ENCODE measurements at regions not wholly inside any gene's neighbourhood (a gene's known extent, or its start where the extent isn't known, plus 50 kb on each side); places are given as distances from the start of the nearest gene placed in this dataset.

GRCh38 chr6:158868890-158869825 is 50.0 kb upstream of the EZR start:
- intact Hi-C loops (cut with micrococcal nuclease; ENCODE audit: unreplicated experiment) = loop anchor here (1.0 to 5.0 kb wide), 5 partner anchors 41 to 258 kb away; no protein-coding TSS in a partner anchor
- peak; percentile 98 for DNase-seq (ENCODE audit: low spot score)

More at GRCh38 chr6:158868890-158869825, 50.0 kb upstream of the EZR start:
- Histone ChIP-seq H3K27ac (ENCODE audit: low read depth, low read length, poor library complexity, severe bottlenecking) (peak overlapping the region; percentile 96), H3K4me1 (ENCODE audit: insufficient read depth, low read length, poor library complexity, severe bottlenecking) (peaks cover 79% of the 10 kb centered on the region), H3K9me2 (ENCODE audit: insufficient read depth, low read length) (no peaks in the 10 kb centered on the region; the same call in 1 of the 2 replicates), H2AFZ (ENCODE audit: low read length) (peak overlapping the region; percentile 4; the same call in 1 of the 2 replicates), H3K4me2 (ENCODE audit: low read length) (peak overlapping the region; percentile 71), H3K4me3 (ENCODE audit: low read depth, low read length, poor library complexity, severe bottlenecking) (peak overlapping the region; percentile 52), H4K20me1 (ENCODE audit: insufficient read depth, low read length) (no peaks in the 10 kb centered on the region), H3K9me3 (ENCODE audit: low read length) (peaks cover 6% of the 10 kb centered on the region; the same call in 1 of the 2 replicates), H3K79me2 (ENCODE audit: insufficient read depth, low read depth, low read length) (no peaks in the 10 kb centered on the region), H3K36me3 (ENCODE audit: insufficient read depth, low read length) (no peaks in the 10 kb centered on the region)
- ChIA-PET POLR2A (interaction anchor here (0.5 to 7.5 kb wide), 27 partner anchors 8 to 238 kb away, joined by 3 to 76 read pairs (median 5); partner anchors contain the start of gene EZR), CTCF (ENCODE audit: unreplicated experiment) (interaction anchor here (0.5 to 1.4 kb wide), 6 partner anchors 22 to 144 kb away, joined by 3 to 6 read pairs (median 3); no protein-coding TSS in a partner anchor)
- BruUV-seq (replicated peaks) = TSS peak; percentile 98
- TF ChIP-seq, protein P1, sequence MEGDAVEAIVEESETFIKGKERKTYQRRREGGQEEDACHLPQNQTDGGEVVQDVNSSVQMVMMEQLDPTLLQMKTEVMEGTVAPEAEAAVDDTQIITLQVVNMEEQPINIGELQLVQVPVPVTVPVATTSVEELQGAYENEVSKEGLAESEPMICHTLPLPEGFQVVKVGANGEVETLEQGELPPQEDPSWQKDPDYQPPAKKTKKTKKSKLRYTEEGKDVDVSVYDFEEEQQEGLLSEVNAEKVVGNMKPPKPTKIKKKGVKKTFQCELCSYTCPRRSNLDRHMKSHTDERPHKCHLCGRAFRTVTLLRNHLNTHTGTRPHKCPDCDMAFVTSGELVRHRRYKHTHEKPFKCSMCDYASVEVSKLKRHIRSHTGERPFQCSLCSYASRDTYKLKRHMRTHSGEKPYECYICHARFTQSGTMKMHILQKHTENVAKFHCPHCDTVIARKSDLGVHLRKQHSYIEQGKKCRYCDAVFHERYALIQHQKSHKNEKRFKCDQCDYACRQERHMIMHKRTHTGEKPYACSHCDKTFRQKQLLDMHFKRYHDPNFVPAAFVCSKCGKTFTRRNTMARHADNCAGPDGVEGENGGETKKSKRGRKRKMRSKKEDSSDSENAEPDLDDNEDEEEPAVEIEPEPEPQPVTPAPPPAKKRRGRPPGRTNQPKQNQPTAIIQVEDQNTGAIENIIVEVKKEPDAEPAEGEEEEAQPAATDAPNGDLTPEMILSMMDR (conservative IDR thresholded peaks at IDR 0.05; ENCODE audit: low read length) = no peak
- no peak for TF ChIP-seq EZH2phosphoT487 (IDR thresholded peaks at IDR 0.05; ENCODE audit: borderline replicate concordance, low read depth, low read length)

Data from OCI-LY7 (cell line).